IMR-90 (cell line): ENCODE measurements at regions not wholly inside any gene's neighbourhood (a gene's known extent, or its start where the extent isn't known, plus 50 kb on each side); places are given as distances from the start of the nearest gene placed in this dataset.

Experiments used
- ATAC-seq: fragments of 200-7000 bp; cut with Tn5 transposase; 2 replicates; pipeline ENCODE4 v1.9.1; 2020; ENCODE audit warnings: low read depth, mild to moderate bottlenecking, moderate library complexity
- BruUV-seq: library from RNA; stranded (reverse); fragments of 400-500 nt; replicated peaks from 2 replicates; lab custom pipeline; 2021; lab: Mats Ljungman, UMichigan
- CTCF ChIA-PET: fragments of 300-600 bp; formaldehyde crosslinking; extraction: SDS; loops from one replicate; lab custom pipeline; 2021; ENCODE audit warnings: antibody characterized with exemption; lab: Yijun Ruan, JAX
- POLR2A ChIA-PET: fragments of 300-600 bp; sonication (Branson Sonifier 250); formaldehyde crosslinking; loops from one replicate; lab custom pipeline; 2022; ENCODE audit warnings: antibody characterized with exemption; ENCODE audit not compliant: unreplicated experiment; lab: Charles Lee
- DNase-seq: peaks from one replicate; pipeline ENCODE4 v3.0.0; 2013
- H2AFZ ChIP-seq: replicated peaks from 2 replicates; pipeline ENCODE3; 2013; ENCODE audit warnings: low read length, mild to moderate bottlenecking; ENCODE audit not compliant: poor library complexity
- H2AK5ac ChIP-seq: 2 replicates; pipeline ENCODE4 v1.6.1; 2013; ENCODE audit warnings: low read depth, low read length, inconsistent platforms
- H2AK9ac ChIP-seq: replicated peaks from 2 replicates; pipeline ENCODE3; 2013; ENCODE audit warnings: mild to moderate bottlenecking, low read depth, low read length, moderate library complexity; ENCODE audit not compliant: poor library complexity
- H2BK120ac ChIP-seq: 2 replicates; pipeline ENCODE4 v1.6.1; 2013; ENCODE audit warnings: low read depth, low read length, inconsistent platforms
- H2BK15ac ChIP-seq: 3 replicates; pipeline ENCODE4 v1.6.1; 2013; ENCODE audit warnings: low read depth, low read length, inconsistent platforms
- H2BK20ac ChIP-seq: 2 replicates; pipeline ENCODE4 v1.6.1; 2013; ENCODE audit warnings: low read depth, mild to moderate bottlenecking, inconsistent platforms, low read length, moderate library complexity
- H2BK5ac ChIP-seq: 2 replicates; pipeline ENCODE4 v1.6.1; 2013; ENCODE audit warnings: mild to moderate bottlenecking, low read depth, low read length, inconsistent platforms; ENCODE audit not compliant: poor library complexity, severe bottlenecking
- H3K14ac ChIP-seq: replicated peaks from 2 replicates; pipeline ENCODE4 v1.6.1; 2013; ENCODE audit warnings: low read depth, low read length, inconsistent platforms
- H3K18ac ChIP-seq: 2 replicates; pipeline ENCODE4 v1.6.1; 2013; ENCODE audit warnings: low read depth, low read length, control low read depth
- H3K23ac ChIP-seq: 2 replicates; pipeline ENCODE4 v1.6.1; 2013; ENCODE audit warnings: low read depth, low read length, inconsistent platforms
- H3K27ac ChIP-seq: 2 replicates; pipeline ENCODE4 v1.5.1; 2013; ENCODE audit warnings: mild to moderate bottlenecking, control low read depth, low read length; ENCODE audit not compliant: insufficient read depth
- H3K27me3 ChIP-seq: 2 replicates; pipeline ENCODE4 v1.6.1; 2013; ENCODE audit warnings: low read length; ENCODE audit not compliant: control insufficient read depth, insufficient read depth
- H3K36me3 ChIP-seq: 2 replicates; pipeline ENCODE4 v1.6.1; 2013; ENCODE audit warnings: low read length, mixed read lengths; ENCODE audit not compliant: control insufficient read depth, insufficient read depth
- H3K4ac ChIP-seq: 2 replicates; pipeline ENCODE4 v1.6.1; 2013; ENCODE audit warnings: low read depth, low read length, inconsistent platforms
- H3K4me1 ChIP-seq: 2 replicates; pipeline ENCODE4 v1.6.1; 2013; ENCODE audit warnings: low read length, mixed read lengths; ENCODE audit not compliant: control insufficient read depth, insufficient read depth
- H3K4me2 ChIP-seq: 2 replicates; pipeline ENCODE4 v1.6.1; 2013; ENCODE audit warnings: low read depth, mild to moderate bottlenecking, control low read depth, low read length, moderate library complexity
- H3K4me3 ChIP-seq: 2 replicates; pipeline ENCODE4 v1.5.1; 2013; ENCODE audit warnings: low read depth, mild to moderate bottlenecking, control low read depth, low read length, moderate library complexity; ENCODE audit not compliant: insufficient read depth
- H3K56ac ChIP-seq: 2 replicates; pipeline ENCODE4 v1.6.1; 2013; ENCODE audit warnings: low read length, inconsistent platforms; ENCODE audit not compliant: insufficient read depth; ENCODE audit errors: extremely low read depth
- H3K79me1 ChIP-seq, 2 experiments: 2 replicates each; pipeline ENCODE4 v1.6.1; 2013; ENCODE audit warnings: low read length in 2 of 2, inconsistent platforms in 1 of 2, low read depth in 1 of 2
- H3K9ac ChIP-seq: 2 replicates; pipeline ENCODE4 v1.6.1; 2013; ENCODE audit warnings: low read depth, low read length, control low read depth
- H3K9me1 ChIP-seq: 2 replicates; pipeline ENCODE4 v1.6.1; 2013; ENCODE audit warnings: low read length, inconsistent platforms; ENCODE audit not compliant: insufficient read depth
- H3K9me3 ChIP-seq: 2 replicates; pipeline ENCODE4 v1.6.1; 2013; ENCODE audit warnings: low read length; ENCODE audit not compliant: control insufficient read depth, insufficient read depth
- H4K20me1 ChIP-seq: 2 replicates; pipeline ENCODE4 v1.6.1; 2013; ENCODE audit warnings: low read length, inconsistent platforms; ENCODE audit not compliant: insufficient read depth
- H4K5ac ChIP-seq: 2 replicates; pipeline ENCODE4 v1.6.1; 2013; ENCODE audit warnings: mild to moderate bottlenecking, low read depth, low read length, control low read depth
- H4K8ac ChIP-seq, 2 experiments: 2 replicates each; pipeline ENCODE4 v1.6.1; 2013; ENCODE audit warnings: low read depth in 2 of 2, low read length in 2 of 2, control low read depth in 1 of 2, inconsistent platforms in 1 of 2
- H4K91ac ChIP-seq: 2 replicates; pipeline ENCODE4 v1.6.1; 2013; ENCODE audit warnings: low read depth, low read length, inconsistent platforms; ENCODE audit not compliant: insufficient read depth
- BHLHE40 ChIP-seq: fragments of 150-350 bp; IDR thresholded peaks from 2 replicates; pipeline ENCODE4 v1.6.1; 2016; ENCODE audit warnings: mild to moderate bottlenecking, low read depth, low read length
- CEBPB ChIP-seq: IDR thresholded peaks from 2 replicates; pipeline ENCODE4 v1.6.1; 2012; ENCODE audit warnings: low read depth, low read length, improper control_type of control experiment
- MAZ ChIP-seq: IDR thresholded peaks from 2 replicates; pipeline ENCODE4 v1.6.1; 2012; ENCODE audit warnings: low read depth, mild to moderate bottlenecking, low read length, improper control_type of control experiment, moderate library complexity, borderline replicate concordance
- POLR2A ChIP-seq: IDR thresholded peaks from 2 replicates; pipeline ENCODE4 v1.6.1; 2012; ENCODE audit warnings: mild to moderate bottlenecking, low read depth, low read length
- WGBS, 2 experiments: methylation state at CpG; one replicate each; pipeline versions ENCODE4 v1.1.5 to v1.1.7; 2013; ENCODE audit warnings: missing lambda C conversion rate in 2 of 2; ENCODE audit not compliant: insufficient read length in 1 of 2; ENCODE audit errors: extremely low coverage in 2 of 2; 5-methylcytosine and 5-hydroxymethylcytosine counted together
- dilution Hi-C: fragments of 300-500 bp; cut with HindIII; formaldehyde crosslinking; loops from one replicate; pipeline ENCODE4 v1.14.3; 2018; ENCODE audit warnings: low sequenced_read_pairs; ENCODE audit not compliant: unreplicated experiment
- in situ Hi-C: fragments of 300-500 bp; cut with MboI; formaldehyde crosslinking; loops from 3 replicates; pipeline ENCODE4 v1.14.3; 2019; ENCODE audit warnings: low sequenced_read_pairs, inconsistent platforms, mixed read lengths
- intact Hi-C: fragments of 100-400 bp; cut with micrococcal nuclease; formaldehyde crosslinking; loops from 2 replicates; pipeline ENCODE4 v1.10.0; 2022

GRCh38 chr9:19656704-19657103 is 132.1 kb downstream of the SLC24A2 start:
- no peaks in the 10 kb centered on the region for H3K79me1 ChIP-seq
- no peak overlapping the region for H2BK120ac ChIP-seq
- H2AK5ac ChIP-seq = no peak overlapping the region
- CTCF ChIA-PET = no interaction called here
- no peak for ATAC-seq
- no peak overlapping the region for H3K14ac ChIP-seq
- no peak overlapping the region for H2AK9ac ChIP-seq
- no peaks in the 10 kb centered on the region for H3K9me3 ChIP-seq
- POLR2A ChIA-PET = no interaction called here
- H3K4ac ChIP-seq = no peak overlapping the region
- no peak overlapping the region for H3K4me3 ChIP-seq
- WGBS, 2 experiments = no CpG with 5 or more reads among the region's 4 CpGs
- no peak overlapping the region for H3K56ac ChIP-seq
- TF ChIP-seq MAZ (no peak), POLR2A (no peak), CEBPB (no peak), BHLHE40 (no peak)
- H3K23ac ChIP-seq = no peak overlapping the region
- H3K9me1 ChIP-seq = no peaks in the 10 kb centered on the region
- no peak overlapping the region for H3K18ac ChIP-seq
- in situ Hi-C loops (no loop called here), dilution Hi-C loops (no loop called here), intact Hi-C loops (no loop called here)
- no peaks in the 10 kb centered on the region for H3K27me3 ChIP-seq
- H2AFZ ChIP-seq = no peak overlapping the region
- H3K4me2 ChIP-seq = no peak overlapping the region
- H4K8ac ChIP-seq = no peak overlapping the region
- no peak overlapping the region for H4K5ac ChIP-seq
- no peaks in the 10 kb centered on the region for H3K4me1 ChIP-seq
- H2BK5ac ChIP-seq = no peak overlapping the region
- H3K36me3 ChIP-seq = no peaks in the 10 kb centered on the region
- H4K20me1 ChIP-seq = no peaks in the 10 kb centered on the region
- no TSS peak for BruUV-seq
- no peak overlapping the region for H4K91ac ChIP-seq
- no peak overlapping the region for H2BK15ac ChIP-seq
- no peak overlapping the region for H3K27ac ChIP-seq
- no peak for DNase-seq
- no peak overlapping the region for H3K9ac ChIP-seq
- no peak overlapping the region for H2BK20ac ChIP-seq
